ENCODE measurements at regions not wholly inside any gene's neighbourhood (a gene's known extent, or its start where the extent isn't known, plus 50 kb on each side); places are given as distances from the start of the nearest gene placed in this dataset.

- no peaks in the 10 kb centered on the region for H3K79me2 ChIP-seq (ENCODE audit: insufficient read depth, low read length)
- no peaks in the 10 kb centered on the region for H4K20me1 ChIP-seq (ENCODE audit: insufficient read depth, low read length, poor library complexity, severe bottlenecking)
- no peaks in the 10 kb centered on the region for H3F3A ChIP-seq (ENCODE audit: low read depth)
- H3K4me1 ChIP-seq (ENCODE audit: insufficient read depth, low read length, poor library complexity, severe bottlenecking) = no peaks in the 10 kb centered on the region
- TF ChIP-seq CTCF (conservative IDR thresholded peaks at IDR 0.05; ENCODE audit: low read length) = no peak
- no peak for TF ChIP-seq EZH2phosphoT487 (IDR thresholded peaks at IDR 0.05; ENCODE audit: borderline replicate concordance)
- H3K9me3 ChIP-seq (ENCODE audit: insufficient read depth, low read depth, low read length) = no peaks in the 10 kb centered on the region
- no peak overlapping the region for H3K9ac ChIP-seq (ENCODE audit: low read depth, low read length, poor library complexity, severe bottlenecking)
- no peaks in the 10 kb centered on the region for H3K36me3 ChIP-seq (ENCODE audit: insufficient read depth, low read length)
- H2AFZ ChIP-seq (ENCODE audit: low read length) = no peak overlapping the region
- no peaks in the 10 kb centered on the region for H3K9me2 ChIP-seq (replicated peaks; ENCODE audit: low read depth, low read length)
- H3K27me3 ChIP-seq (ENCODE audit: insufficient read depth, low read length, poor library complexity, severe bottlenecking) = no peaks in the 10 kb centered on the region
- no peak overlapping the region for H3K4me2 ChIP-seq (ENCODE audit: low read depth, low read length, poor library complexity, severe bottlenecking)
- H3K4me3 ChIP-seq (ENCODE audit: low read length, poor library complexity, severe bottlenecking) = no peak overlapping the region
Observed at GRCh38 chr2:139374296-139374850, 594.2 kb upstream of the NXPH2 start.

GRCh38 chr2:139369423-139370409 is 589.5 kb upstream of the NXPH2 start:
- no peaks in the 10 kb centered on the region for H3K9me3 ChIP-seq (ENCODE audit: insufficient read depth, low read depth, low read length)
- no peak overlapping the region for H3K9ac ChIP-seq (ENCODE audit: low read depth, low read length, poor library complexity, severe bottlenecking)
- H3K79me2 ChIP-seq (ENCODE audit: insufficient read depth, low read length) = no peaks in the 10 kb centered on the region
- TF ChIP-seq EZH2phosphoT487 (IDR thresholded peaks at IDR 0.05; ENCODE audit: borderline replicate concordance) = no peak
- no peak for TF ChIP-seq CTCF (conservative IDR thresholded peaks at IDR 0.05; ENCODE audit: low read length)
- no peak overlapping the region for H3K4me3 ChIP-seq (ENCODE audit: low read length, poor library complexity, severe bottlenecking)
- no peak overlapping the region for H3K4me2 ChIP-seq (ENCODE audit: low read depth, low read length, poor library complexity, severe bottlenecking)
- H3K4me1 ChIP-seq (ENCODE audit: insufficient read depth, low read length, poor library complexity, severe bottlenecking) = no peaks in the 10 kb centered on the region
- no peaks in the 10 kb centered on the region for H4K20me1 ChIP-seq (ENCODE audit: insufficient read depth, low read length, poor library complexity, severe bottlenecking)
- no peaks in the 10 kb centered on the region for H3K27me3 ChIP-seq (ENCODE audit: insufficient read depth, low read length, poor library complexity, severe bottlenecking)
- H3F3A ChIP-seq (ENCODE audit: low read depth) = no peaks in the 10 kb centered on the region
- H3K36me3 ChIP-seq (ENCODE audit: insufficient read depth, low read length) = no peaks in the 10 kb centered on the region
- H2AFZ ChIP-seq (ENCODE audit: low read length) = no peak overlapping the region
- no peaks in the 10 kb centered on the region for H3K9me2 ChIP-seq (replicated peaks; ENCODE audit: low read depth, low read length)

- H3K4me1 ChIP-seq (ENCODE audit: insufficient read depth, low read length, poor library complexity, severe bottlenecking) = no peaks in the 10 kb centered on the region
- H2AFZ ChIP-seq (ENCODE audit: low read length) = no peak overlapping the region
- no peak for TF ChIP-seq CTCF (conservative IDR thresholded peaks at IDR 0.05; ENCODE audit: low read length)
- no peak for TF ChIP-seq EZH2phosphoT487 (IDR thresholded peaks at IDR 0.05; ENCODE audit: borderline replicate concordance)
- no peak overlapping the region for H3K9ac ChIP-seq (ENCODE audit: low read depth, low read length, poor library complexity, severe bottlenecking)
- no peaks in the 10 kb centered on the region for H3K79me2 ChIP-seq (ENCODE audit: insufficient read depth, low read length)
- H3K4me2 ChIP-seq (ENCODE audit: low read depth, low read length, poor library complexity, severe bottlenecking) = no peak overlapping the region
- no peak overlapping the region for H3K4me3 ChIP-seq (ENCODE audit: low read length, poor library complexity, severe bottlenecking)
- no peaks in the 10 kb centered on the region for H3F3A ChIP-seq (ENCODE audit: low read depth)
- H4K20me1 ChIP-seq (ENCODE audit: insufficient read depth, low read length, poor library complexity, severe bottlenecking) = no peaks in the 10 kb centered on the region
- H3K36me3 ChIP-seq (ENCODE audit: insufficient read depth, low read length) = no peaks in the 10 kb centered on the region
- H3K9me2 ChIP-seq (replicated peaks; ENCODE audit: low read depth, low read length) = no peaks in the 10 kb centered on the region
- no peaks in the 10 kb centered on the region for H3K9me3 ChIP-seq (ENCODE audit: insufficient read depth, low read depth, low read length)
- H3K27me3 ChIP-seq (ENCODE audit: insufficient read depth, low read length, poor library complexity, severe bottlenecking) = no peaks in the 10 kb centered on the region
Observed at GRCh38 chr2:139367416-139367815, 587.2 kb upstream of the NXPH2 start.
